Breast epithelium (tissue), 3 donors: ENCODE measurements at regions not wholly inside any gene's neighbourhood (a gene's known extent, or its start where the extent isn't known, plus 50 kb on each side); places are given as distances from the start of the nearest gene placed in this dataset.

ENCODE experiments used
- CTCF ChIP-seq, 3 donors: fragments of 450-650 bp; IDR thresholded peaks; one replicate each; pipeline ENCODE4 v1.5.1; 2016 to 2017; ENCODE audit warnings: antibody characterized with exemption in 3 of 3, mild to moderate bottlenecking in 3 of 3, moderate library complexity in 3 of 3
- POLR2A ChIP-seq: fragments of 450-650 bp; IDR thresholded peaks from one replicate; pipeline ENCODE4 v1.6.1; 2016; ENCODE audit warnings: antibody characterized with exemption, mild to moderate bottlenecking, moderate library complexity
- POLR2AphosphoS5 ChIP-seq, 3 donors: sonication (generic); formaldehyde crosslinking; IDR thresholded peaks; one replicate each; pipeline ENCODE4 v1.6.1; 2017; ENCODE audit warnings: antibody characterized with exemption in 3 of 3

GRCh38 chrX:74171465-74171864 lies 132.5 kb upstream of the ZCCHC13 start:
- TF ChIP-seq POLR2A (no peak), CTCF (IDR thresholded peaks at IDR 0.05) (no peak), POLR2AphosphoS5 (IDR thresholded peaks at IDR 0.05) (no peak)
